Activated naive CD4-positive, alpha-beta T cell (primary cell): ENCODE measurements at regions not wholly inside any gene's neighbourhood (a gene's known extent, or its start where the extent isn't known, plus 50 kb on each side); places are given as distances from the start of the nearest gene placed in this dataset.

ENCODE experiments used
- DNase-seq, 4 experiments: peaks; one replicate each; lab custom pipeline; 2025; lab: John Stamatoyannopoulos, UW

- no peak for DNase-seq
Measured at GRCh38 chr7:25889765-25890164, 262.2 kb upstream of the NFE2L3 start.

GRCh38 chr7:25891591-25891990 lies 260.4 kb upstream of the NFE2L3 start:
- DNase-seq = no peak

- no peak for DNase-seq
Measured at GRCh38 chr7:25893436-25893835, 258.6 kb upstream of the NFE2L3 start.

- no peak for DNase-seq
Measured at GRCh38 chr7:25894002-25894901, 257.7 kb upstream of the NFE2L3 start.

- peak; percentile 8 to 51 (median 32) for DNase-seq
Measured at GRCh38 chr7:25894902-25895791, 256.9 kb upstream of the NFE2L3 start.

GRCh38 chr7:25895792-25896171 lies 256.2 kb upstream of the NFE2L3 start:
- no peak for DNase-seq

- no peak for DNase-seq
Measured at GRCh38 chr7:25897261-25897782, 254.7 kb upstream of the NFE2L3 start.

- DNase-seq = no peak
Measured at GRCh38 chr7:25900245-25900644, 251.8 kb upstream of the NFE2L3 start.

GRCh38 chr7:25900877-25901276 lies 251.1 kb upstream of the NFE2L3 start:
- no peak for DNase-seq

GRCh38 chr7:25901658-25902057 lies 250.3 kb upstream of the NFE2L3 start:
- no peak for DNase-seq

- no peak for DNase-seq
Measured at GRCh38 chr7:25906003-25906402, 246.0 kb upstream of the NFE2L3 start.

- no peak for DNase-seq
Measured at GRCh38 chr7:25906760-25907159, 245.2 kb upstream of the NFE2L3 start.

GRCh38 chr7:25907214-25907613 lies 244.8 kb upstream of the NFE2L3 start:
- no peak for DNase-seq

- no peak for DNase-seq
Measured at GRCh38 chr7:25907731-25908130, 244.3 kb upstream of the NFE2L3 start.

- no peak for DNase-seq
Measured at GRCh38 chr7:25908154-25908949, 243.6 kb upstream of the NFE2L3 start.

GRCh38 chr7:25911738-25912607 lies 240.0 kb upstream of the NFE2L3 start:
- DNase-seq = no peak

GRCh38 chr7:25913598-25914224 lies 238.3 kb upstream of the NFE2L3 start:
- no peak for DNase-seq

GRCh38 chr7:25918731-25919130 lies 233.3 kb upstream of the NFE2L3 start:
- no peak for DNase-seq

- DNase-seq = no peak
Measured at GRCh38 chr7:25922296-25922695, 229.7 kb upstream of the NFE2L3 start.

- DNase-seq = no peak
Measured at GRCh38 chr7:25923741-25924460, 228.1 kb upstream of the NFE2L3 start.
